Thoracic aorta (tissue), 2 donors: ENCODE measurements at regions not wholly inside any gene's neighbourhood (a gene's known extent, or its start where the extent isn't known, plus 50 kb on each side); places are given as distances from the start of the nearest gene placed in this dataset.

Source experiments
- ATAC-seq: fragments of 150-250 bp; one replicate; pipeline ENCODE4 v1.8.0; 2017; ENCODE audit warnings: low read depth; ENCODE audit not compliant: insufficient number of reproducible peaks, low FRiP score
- DNase-seq: peaks from one replicate; pipeline ENCODE4 v3.0.0-alpha.2; 2020; ENCODE audit warnings: low spot score
- H3K27ac ChIP-seq, 2 donors: fragments of 200-600 bp; sonication (generic); 1 replicate in 1 of 2; 2 replicates in 1 of 2; pipeline ENCODE4 v1.5.1; 2016; ENCODE audit warnings: mild to moderate bottlenecking in 2 of 2, moderate library complexity in 2 of 2
- H3K27me3 ChIP-seq: fragments of 200-600 bp; sonication (generic); replicated peaks from 2 replicates; pipeline ENCODE4 v1.6.0; 2016; ENCODE audit warnings: mild to moderate bottlenecking; ENCODE audit not compliant: insufficient read depth
- H3K36me3 ChIP-seq: fragments of 200-600 bp; sonication (generic); one replicate; pipeline ENCODE4 v1.5.1; 2016
- H3K4me1 ChIP-seq, 2 donors: fragments of 200-600 bp; sonication (generic); 1 replicate in 1 of 2; 2 replicates in 1 of 2; pipeline versions ENCODE4 v1.5.1 to v1.6.0; 2016; ENCODE audit warnings: low read depth in 2 of 2, mild to moderate bottlenecking in 1 of 2; ENCODE audit not compliant: control insufficient read depth in 1 of 2
- H3K4me3 ChIP-seq: fragments of 200-600 bp; sonication (generic); 2 replicates; pipeline ENCODE4 v1.5.1; 2016; ENCODE audit warnings: mild to moderate bottlenecking
- H3K9me3 ChIP-seq: fragments of 200-600 bp; sonication (generic); 2 replicates; pipeline ENCODE4 v1.5.1; 2016
- TF ChIP-seq, protein P1 (sequence below): fragments of 200-600 bp; sonication (generic); IDR thresholded peaks from one replicate; pipeline ENCODE4 v1.5.1; 2019; ENCODE audit warnings: antibody characterized with exemption

DNA sequence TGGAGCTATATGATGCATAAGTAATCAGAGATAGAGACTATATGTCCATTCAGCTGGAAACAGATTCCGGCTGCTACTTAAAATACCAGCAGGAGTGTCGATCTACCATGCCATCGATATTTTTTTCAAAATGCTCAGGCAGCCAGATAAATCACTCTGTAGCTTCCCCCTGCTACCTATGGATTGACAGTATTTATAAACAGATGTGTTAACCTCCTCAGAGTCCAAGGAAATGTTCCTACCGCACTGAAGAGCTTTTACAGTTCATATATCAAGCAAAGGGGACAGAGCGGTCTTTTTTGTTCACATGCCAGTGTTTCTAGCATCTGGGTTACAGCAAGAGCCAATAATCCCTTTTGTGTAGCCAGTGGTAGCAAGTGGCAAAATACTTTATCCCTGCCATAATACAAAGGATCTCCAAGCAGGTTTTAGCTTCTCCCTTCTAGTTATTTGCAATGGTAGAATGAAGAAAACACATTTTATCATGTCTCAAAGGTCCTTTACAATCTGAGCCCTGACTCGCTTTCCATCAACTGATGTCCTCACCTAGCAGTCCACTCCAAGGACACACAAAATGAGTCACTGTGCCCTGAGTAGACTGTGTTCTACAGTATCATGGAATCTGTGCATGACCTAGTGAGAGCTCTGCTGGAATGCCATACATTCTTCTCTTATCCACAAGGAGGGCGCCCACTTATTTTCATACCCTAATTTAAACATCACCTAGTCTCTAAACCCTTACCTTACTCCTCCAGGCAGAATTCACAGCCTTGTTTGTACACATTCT is 507.0 kb downstream of the TBL1XR1 start:
- Histone ChIP-seq H3K4me3 (no peak overlapping the region), H3K9me3 (no peaks in the 10 kb centered on the region), H3K36me3 (no peaks in the 10 kb centered on the region), H3K27me3 (no peaks in the 10 kb centered on the region), H3K4me1 (no peaks in the 10 kb centered on the region), H3K27ac (no peak overlapping the region)
- TF ChIP-seq, protein P1, sequence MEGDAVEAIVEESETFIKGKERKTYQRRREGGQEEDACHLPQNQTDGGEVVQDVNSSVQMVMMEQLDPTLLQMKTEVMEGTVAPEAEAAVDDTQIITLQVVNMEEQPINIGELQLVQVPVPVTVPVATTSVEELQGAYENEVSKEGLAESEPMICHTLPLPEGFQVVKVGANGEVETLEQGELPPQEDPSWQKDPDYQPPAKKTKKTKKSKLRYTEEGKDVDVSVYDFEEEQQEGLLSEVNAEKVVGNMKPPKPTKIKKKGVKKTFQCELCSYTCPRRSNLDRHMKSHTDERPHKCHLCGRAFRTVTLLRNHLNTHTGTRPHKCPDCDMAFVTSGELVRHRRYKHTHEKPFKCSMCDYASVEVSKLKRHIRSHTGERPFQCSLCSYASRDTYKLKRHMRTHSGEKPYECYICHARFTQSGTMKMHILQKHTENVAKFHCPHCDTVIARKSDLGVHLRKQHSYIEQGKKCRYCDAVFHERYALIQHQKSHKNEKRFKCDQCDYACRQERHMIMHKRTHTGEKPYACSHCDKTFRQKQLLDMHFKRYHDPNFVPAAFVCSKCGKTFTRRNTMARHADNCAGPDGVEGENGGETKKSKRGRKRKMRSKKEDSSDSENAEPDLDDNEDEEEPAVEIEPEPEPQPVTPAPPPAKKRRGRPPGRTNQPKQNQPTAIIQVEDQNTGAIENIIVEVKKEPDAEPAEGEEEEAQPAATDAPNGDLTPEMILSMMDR, result no peak
- DNase-seq, result no peak
- no peak for ATAC-seq

DNA sequence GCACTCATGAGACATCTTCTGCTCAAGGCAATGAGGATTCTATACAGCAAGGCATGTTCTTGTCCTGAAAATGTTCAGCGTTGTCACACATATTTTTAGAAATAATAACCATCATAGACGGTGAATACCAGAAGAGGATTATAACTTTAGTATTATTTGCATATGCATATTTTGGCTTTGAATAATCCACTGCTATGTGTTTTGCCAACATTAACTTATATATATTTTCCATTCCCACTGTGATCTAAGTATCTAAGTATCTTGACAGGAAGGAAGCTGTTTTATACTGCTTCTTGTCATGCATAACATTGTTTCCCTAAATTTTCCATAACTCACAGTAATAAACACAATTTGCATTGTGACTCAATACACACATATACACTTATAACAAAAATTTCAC is 509.5 kb downstream of the TBL1XR1 start:
- Histone ChIP-seq H3K9me3 (no peaks in the 10 kb centered on the region), H3K4me1 (no peaks in the 10 kb centered on the region), H3K4me3 (no peak overlapping the region), H3K27me3 (no peaks in the 10 kb centered on the region), H3K36me3 (no peaks in the 10 kb centered on the region), H3K27ac (no peak overlapping the region)
- TF ChIP-seq, protein P1, result no peak
- no peak for ATAC-seq
- DNase-seq, result no peak

DNA sequence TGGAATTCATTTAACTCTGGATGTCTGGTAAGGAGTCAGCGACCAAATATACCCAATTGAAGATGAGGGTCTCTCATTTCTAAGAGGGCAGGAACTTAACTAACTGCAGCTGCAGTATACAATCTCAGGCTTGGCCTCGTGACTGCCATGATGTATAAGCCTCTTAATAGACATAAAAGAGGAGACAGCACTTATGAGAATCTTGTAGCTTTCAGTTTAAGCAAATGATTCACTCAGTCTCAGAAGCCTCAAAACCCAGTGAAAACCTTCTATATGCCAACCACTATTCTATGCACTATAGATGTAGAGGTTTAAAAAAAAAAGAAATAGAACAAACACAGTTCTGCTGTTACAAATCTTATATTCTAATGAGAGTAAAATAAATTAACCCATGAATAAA is 513.9 kb downstream of the TBL1XR1 start:
- Histone ChIP-seq H3K9me3 (no peaks in the 10 kb centered on the region), H3K27ac (no peak overlapping the region), H3K4me3 (no peak overlapping the region), H3K4me1 (no peaks in the 10 kb centered on the region), H3K36me3 (no peaks in the 10 kb centered on the region), H3K27me3 (no peaks in the 10 kb centered on the region)
- TF ChIP-seq, protein P1, result no peak
- ATAC-seq (no peak), DNase-seq (no peak)

DNA sequence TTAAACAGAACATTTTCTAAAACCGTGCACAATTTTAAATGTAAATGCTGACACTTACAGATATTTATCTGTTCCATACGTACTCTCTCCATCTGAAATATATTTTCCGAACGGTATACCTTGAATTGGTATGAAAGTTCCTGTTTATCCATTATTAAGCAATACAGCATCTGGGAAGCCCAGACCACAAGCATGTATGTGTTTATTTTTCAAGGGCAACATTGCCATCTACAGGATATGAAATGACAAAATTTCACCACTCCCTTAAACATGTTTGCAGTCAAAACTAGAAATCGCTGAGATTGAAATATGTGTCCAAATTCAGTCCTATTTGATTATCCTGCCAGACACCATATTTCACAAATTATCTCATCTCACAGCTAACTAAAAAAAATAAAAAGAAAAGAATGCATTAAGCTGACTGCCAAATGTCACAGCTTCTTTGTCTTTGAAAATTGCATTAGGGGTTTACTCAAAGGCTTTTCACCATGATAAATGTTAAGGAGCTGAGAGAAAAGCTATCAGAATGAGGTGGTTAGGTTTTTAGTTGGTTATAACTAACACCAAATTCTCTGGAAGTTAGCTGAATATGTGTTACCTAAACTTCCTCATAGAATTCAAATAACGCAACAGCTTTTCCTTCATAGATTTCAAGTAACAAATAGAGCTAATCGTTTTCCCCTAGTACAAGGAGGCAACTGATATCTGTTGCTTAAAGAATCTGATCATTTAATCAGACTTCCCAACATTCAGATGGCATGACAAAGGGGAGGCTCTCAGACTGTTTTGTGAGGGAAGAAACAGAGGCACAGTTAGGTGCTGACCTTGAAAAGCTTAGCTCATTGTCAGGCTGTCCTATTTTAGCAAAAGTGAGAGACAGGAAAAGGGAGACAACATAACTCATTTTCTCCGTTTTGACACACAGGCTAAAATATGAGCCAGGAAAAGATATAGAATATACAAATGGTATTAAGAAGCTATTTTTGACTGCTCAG is 533.1 kb downstream of the TBL1XR1 start:
- peak overlapping the region in 1 of 2 donors; percentile 12 for H3K27ac ChIP-seq
- ATAC-seq, result no peak

More for the DNA sequence above, 533.1 kb downstream of the TBL1XR1 start:
- Histone ChIP-seq H3K4me3 (no peak overlapping the region), H3K27me3 (no peaks in the 10 kb centered on the region), H3K4me1 (peaks cover 9 to 13% of the 10 kb centered on the region in 2 donors), H3K9me3 (peaks cover 3% of the 10 kb centered on the region), H3K36me3 (no peaks in the 10 kb centered on the region)
- no peak for DNase-seq
- TF ChIP-seq, protein P1, result peak; percentile 29
